ENCODE measurements at regions not wholly inside any gene's neighbourhood (a gene's known extent, or its start where the extent isn't known, plus 50 kb on each side); places are given as distances from the start of the nearest gene placed in this dataset.

DNA sequence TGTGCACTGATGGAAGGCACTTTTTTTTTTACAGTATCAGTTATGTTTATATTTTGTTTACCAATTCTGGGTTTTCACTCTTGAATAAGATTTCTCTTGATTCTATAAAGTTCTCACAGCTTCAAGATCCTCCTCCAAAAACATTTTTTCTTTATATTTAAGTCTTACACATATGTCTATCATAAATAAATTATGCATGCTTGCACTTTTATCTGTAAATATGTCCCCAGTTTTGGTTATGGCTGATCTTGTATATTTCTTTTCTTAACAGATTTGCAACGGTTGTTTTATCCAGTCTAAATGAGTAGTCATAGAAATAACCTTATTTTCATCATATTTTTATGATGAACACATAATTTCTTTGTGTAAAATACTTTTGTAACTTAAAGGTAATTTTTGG lies 1456.5 kb downstream of the MRPL39 start:
- TF ChIP-seq RAD21 (IDR thresholded peaks at IDR 0.05; ENCODE audit: low read depth) (no peak), TEAD4 (IDR thresholded peaks at IDR 0.05) (no peak), YY1 (IDR thresholded peaks at IDR 0.05; ENCODE audit: low read depth) (no peak), CREB1 (IDR thresholded peaks at IDR 0.05; ENCODE audit: low read depth) (no peak), EGR1 (IDR thresholded peaks at IDR 0.05) (no peak)
- TF ChIP-seq, protein P1, sequence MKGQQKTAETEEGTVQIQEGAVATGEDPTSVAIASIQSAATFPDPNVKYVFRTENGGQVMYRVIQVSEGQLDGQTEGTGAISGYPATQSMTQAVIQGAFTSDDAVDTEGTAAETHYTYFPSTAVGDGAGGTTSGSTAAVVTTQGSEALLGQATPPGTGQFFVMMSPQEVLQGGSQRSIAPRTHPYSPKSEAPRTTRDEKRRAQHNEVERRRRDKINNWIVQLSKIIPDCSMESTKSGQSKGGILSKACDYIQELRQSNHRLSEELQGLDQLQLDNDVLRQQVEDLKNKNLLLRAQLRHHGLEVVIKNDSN (IDR thresholded peaks at IDR 0.05), result no peak

DNA sequence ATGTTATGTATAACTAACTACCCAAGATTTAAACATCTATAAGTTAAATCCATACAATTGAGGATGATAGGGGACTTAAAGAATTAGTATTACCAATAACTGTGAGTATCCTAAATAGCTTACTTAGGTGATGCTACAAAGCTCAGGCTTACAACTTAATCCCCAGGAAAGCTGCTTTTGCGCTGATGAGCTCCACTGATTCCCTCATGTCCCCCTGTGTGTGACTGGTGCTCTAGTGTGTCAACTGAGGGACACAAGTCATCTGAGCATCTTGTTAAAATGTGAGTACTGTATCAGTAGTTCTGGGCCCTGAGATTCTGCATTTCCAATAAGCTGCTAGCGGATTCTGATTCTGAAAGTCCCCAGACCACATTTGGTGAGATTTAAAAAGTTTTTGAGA lies 1458.8 kb downstream of the MRPL39 start:
- TF ChIP-seq TEAD4 (IDR thresholded peaks at IDR 0.05) (no peak), TAF1 (IDR thresholded peaks at IDR 0.05; ENCODE audit: low read depth) (no peak), ZBTB7A (IDR thresholded peaks at IDR 0.05; ENCODE audit: low read depth) (no peak), CEBPB (IDR thresholded peaks at IDR 0.05) (no peak)
- TF ChIP-seq, protein P2, sequence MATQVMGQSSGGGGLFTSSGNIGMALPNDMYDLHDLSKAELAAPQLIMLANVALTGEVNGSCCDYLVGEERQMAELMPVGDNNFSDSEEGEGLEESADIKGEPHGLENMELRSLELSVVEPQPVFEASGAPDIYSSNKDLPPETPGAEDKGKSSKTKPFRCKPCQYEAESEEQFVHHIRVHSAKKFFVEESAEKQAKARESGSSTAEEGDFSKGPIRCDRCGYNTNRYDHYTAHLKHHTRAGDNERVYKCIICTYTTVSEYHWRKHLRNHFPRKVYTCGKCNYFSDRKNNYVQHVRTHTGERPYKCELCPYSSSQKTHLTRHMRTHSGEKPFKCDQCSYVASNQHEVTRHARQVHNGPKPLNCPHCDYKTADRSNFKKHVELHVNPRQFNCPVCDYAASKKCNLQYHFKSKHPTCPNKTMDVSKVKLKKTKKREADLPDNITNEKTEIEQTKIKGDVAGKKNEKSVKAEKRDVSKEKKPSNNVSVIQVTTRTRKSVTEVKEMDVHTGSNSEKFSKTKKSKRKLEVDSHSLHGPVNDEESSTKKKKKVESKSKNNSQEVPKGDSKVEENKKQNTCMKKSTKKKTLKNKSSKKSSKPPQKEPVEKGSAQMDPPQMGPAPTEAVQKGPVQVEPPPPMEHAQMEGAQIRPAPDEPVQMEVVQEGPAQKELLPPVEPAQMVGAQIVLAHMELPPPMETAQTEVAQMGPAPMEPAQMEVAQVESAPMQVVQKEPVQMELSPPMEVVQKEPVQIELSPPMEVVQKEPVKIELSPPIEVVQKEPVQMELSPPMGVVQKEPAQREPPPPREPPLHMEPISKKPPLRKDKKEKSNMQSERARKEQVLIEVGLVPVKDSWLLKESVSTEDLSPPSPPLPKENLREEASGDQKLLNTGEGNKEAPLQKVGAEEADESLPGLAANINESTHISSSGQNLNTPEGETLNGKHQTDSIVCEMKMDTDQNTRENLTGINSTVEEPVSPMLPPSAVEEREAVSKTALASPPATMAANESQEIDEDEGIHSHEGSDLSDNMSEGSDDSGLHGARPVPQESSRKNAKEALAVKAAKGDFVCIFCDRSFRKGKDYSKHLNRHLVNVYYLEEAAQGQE (IDR thresholded peaks at IDR 0.05; ENCODE audit: low read depth), result no peak
- TF ChIP-seq, protein P1 (IDR thresholded peaks at IDR 0.05), result no peak

DNA sequence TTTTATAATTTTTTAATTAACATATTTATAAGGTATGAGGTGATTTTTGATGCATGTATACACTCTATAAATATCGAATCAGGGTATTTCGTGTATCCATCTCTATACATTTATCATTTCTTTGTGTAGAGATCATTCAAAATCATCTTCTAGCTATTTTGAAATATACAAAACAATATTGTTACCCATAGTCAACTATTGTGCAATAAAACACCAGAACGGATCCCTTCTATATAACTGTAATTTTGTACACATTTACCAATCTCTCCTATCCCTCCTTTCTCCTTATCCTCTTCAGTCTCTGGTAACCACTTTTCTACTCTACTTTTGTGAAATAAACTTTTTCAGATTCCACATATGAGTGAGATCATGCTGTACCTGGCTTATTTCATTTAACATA lies 1459.6 kb downstream of the MRPL39 start:
- TF ChIP-seq, protein P2 (IDR thresholded peaks at IDR 0.05; ENCODE audit: low read depth), result no peak
- TF ChIP-seq, protein P3, sequence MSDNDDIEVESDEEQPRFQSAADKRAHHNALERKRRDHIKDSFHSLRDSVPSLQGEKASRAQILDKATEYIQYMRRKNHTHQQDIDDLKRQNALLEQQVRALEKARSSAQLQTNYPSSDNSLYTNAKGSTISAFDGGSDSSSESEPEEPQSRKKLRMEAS (IDR thresholded peaks at IDR 0.05), result no peak
- TF ChIP-seq CEBPB (IDR thresholded peaks at IDR 0.05) (no peak), EP300 (IDR thresholded peaks at IDR 0.05; ENCODE audit: borderline replicate concordance) (no peak), NFIC (IDR thresholded peaks at IDR 0.05) (no peak), YY1 (IDR thresholded peaks at IDR 0.05; ENCODE audit: low read depth) (no peak), TEAD4 (IDR thresholded peaks at IDR 0.05) (no peak), FOXM1 (IDR thresholded peaks at IDR 0.05; ENCODE audit: borderline replicate concordance, low read depth) (no peak), TAF1 (IDR thresholded peaks at IDR 0.05; ENCODE audit: low read depth) (no peak), EGR1 (IDR thresholded peaks at IDR 0.05) (no peak), RAD21 (IDR thresholded peaks at IDR 0.05; ENCODE audit: low read depth) (no peak), TCF12 (IDR thresholded peaks at IDR 0.05; ENCODE audit: low read depth) (no peak), CREB1 (IDR thresholded peaks at IDR 0.05; ENCODE audit: low read depth) (no peak), ZBTB7A (IDR thresholded peaks at IDR 0.05; ENCODE audit: low read depth) (no peak)
- TF ChIP-seq, protein P1 (IDR thresholded peaks at IDR 0.05), result no peak

DNA sequence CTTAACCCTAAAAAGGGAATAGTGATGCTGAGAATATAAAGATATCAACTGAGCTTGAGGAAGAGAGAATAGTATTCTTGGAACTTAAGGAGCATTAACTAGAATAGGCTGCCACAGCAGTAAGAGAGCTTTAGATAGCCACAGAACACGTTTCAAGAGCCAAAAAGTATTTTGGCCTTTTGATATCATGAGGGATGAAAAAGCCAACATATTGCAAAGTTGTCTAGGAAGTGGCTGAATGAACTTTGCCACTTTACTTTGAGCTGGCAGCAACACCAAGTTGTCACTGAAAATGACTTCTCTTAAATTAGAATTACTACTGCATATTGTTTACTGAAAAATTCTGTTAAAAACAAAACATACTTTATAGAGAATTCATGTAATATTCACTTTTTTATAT lies 1476.2 kb downstream of the MRPL39 start:
- TF ChIP-seq TAF1 (IDR thresholded peaks at IDR 0.05; ENCODE audit: low read depth) (no peak), TEAD4 (IDR thresholded peaks at IDR 0.05) (no peak), CEBPB (IDR thresholded peaks at IDR 0.05) (no peak), FOXM1 (IDR thresholded peaks at IDR 0.05; ENCODE audit: borderline replicate concordance, low read depth) (no peak), RAD21 (IDR thresholded peaks at IDR 0.05; ENCODE audit: low read depth) (no peak), EGR1 (IDR thresholded peaks at IDR 0.05) (no peak)
- TF ChIP-seq, protein P1 (IDR thresholded peaks at IDR 0.05), result no peak
- TF ChIP-seq, protein P3 (IDR thresholded peaks at IDR 0.05), result no peak
- TF ChIP-seq, protein P2 (IDR thresholded peaks at IDR 0.05; ENCODE audit: low read depth), result no peak
